ENCODE measurements at regions not wholly inside any gene's neighbourhood (a gene's known extent, or its start where the extent isn't known, plus 50 kb on each side); places are given as distances from the start of the nearest gene placed in this dataset.

GRCh38 chr11:131279654-131280384 is 90.6 kb upstream of the NTM start:
- TF ChIP-seq EZH2 (IDR thresholded peaks at IDR 0.05; ENCODE audit: borderline replicate concordance, low read length): no peak
- TF ChIP-seq CTCF (IDR thresholded peaks at IDR 0.05; ENCODE audit: low read length): no peak
- Histone ChIP-seq H3K27ac (ENCODE audit: low read depth, low read length, poor library complexity, severe bottlenecking) (no peak overlapping the region), H3K79me2 (ENCODE audit: insufficient read depth, low read length) (no peaks in the 10 kb centered on the region), H3K4me1 (ENCODE audit: insufficient read depth, low read length, severe bottlenecking) (no peaks in the 10 kb centered on the region), H3K9ac (ENCODE audit: low read length) (no peak overlapping the region), H4K20me1 (ENCODE audit: insufficient read depth, low read length) (no peaks in the 10 kb centered on the region), H3K4me3 (ENCODE audit: low read depth, low read length, poor library complexity, severe bottlenecking) (no peak overlapping the region), H3K9me2 (ENCODE audit: low read depth, low read length) (no peaks in the 10 kb centered on the region), H3K27me3 (ENCODE audit: insufficient read depth, low read length) (no peaks in the 10 kb centered on the region), H3K9me3 (ENCODE audit: low read length) (no peaks in the 10 kb centered on the region), H3K4me2 (ENCODE audit: low read length) (no peak overlapping the region), H3K36me3 (ENCODE audit: insufficient read depth, low read length) (no peaks in the 10 kb centered on the region), H2AFZ (ENCODE audit: low read length) (no peak overlapping the region), H3F3A (ENCODE audit: insufficient read depth, low read length) (no peaks in the 10 kb centered on the region)

GRCh38 chr11:131281316-131281715 is 89.1 kb upstream of the NTM start:
- H3K27me3 ChIP-seq (ENCODE audit: insufficient read depth, low read length): no peaks in the 10 kb centered on the region
- H3K27ac ChIP-seq (ENCODE audit: low read depth, low read length, poor library complexity, severe bottlenecking): no peak overlapping the region
- no peaks in the 10 kb centered on the region for H3K36me3 ChIP-seq (ENCODE audit: insufficient read depth, low read length)
- H3K79me2 ChIP-seq (ENCODE audit: insufficient read depth, low read length): no peaks in the 10 kb centered on the region
- H3K4me2 ChIP-seq (ENCODE audit: low read length): no peak overlapping the region
- H3K9me2 ChIP-seq (ENCODE audit: low read depth, low read length): no peaks in the 10 kb centered on the region
- H3K4me1 ChIP-seq (ENCODE audit: insufficient read depth, low read length, severe bottlenecking): no peaks in the 10 kb centered on the region
- H3F3A ChIP-seq (ENCODE audit: insufficient read depth, low read length): no peaks in the 10 kb centered on the region
- H2AFZ ChIP-seq (ENCODE audit: low read length): no peak overlapping the region
- no peak overlapping the region for H3K9ac ChIP-seq (ENCODE audit: low read length)
- H4K20me1 ChIP-seq (ENCODE audit: insufficient read depth, low read length): no peaks in the 10 kb centered on the region
- no peak overlapping the region for H3K4me3 ChIP-seq (ENCODE audit: low read depth, low read length, poor library complexity, severe bottlenecking)
- TF ChIP-seq EZH2 (IDR thresholded peaks at IDR 0.05; ENCODE audit: borderline replicate concordance, low read length): no peak
- TF ChIP-seq CTCF (IDR thresholded peaks at IDR 0.05; ENCODE audit: low read length): no peak
- H3K9me3 ChIP-seq (ENCODE audit: low read length): no peaks in the 10 kb centered on the region

GRCh38 chr11:131284041-131284440 is 86.4 kb upstream of the NTM start:
- no peak for TF ChIP-seq EZH2 (IDR thresholded peaks at IDR 0.05; ENCODE audit: borderline replicate concordance, low read length)
- TF ChIP-seq CTCF (IDR thresholded peaks at IDR 0.05; ENCODE audit: low read length): no peak

More at GRCh38 chr11:131284041-131284440, 86.4 kb upstream of the NTM start:
- Histone ChIP-seq H4K20me1 (ENCODE audit: insufficient read depth, low read length) (no peaks in the 10 kb centered on the region), H3K27me3 (ENCODE audit: insufficient read depth, low read length) (no peaks in the 10 kb centered on the region), H3K9me3 (ENCODE audit: low read length) (no peaks in the 10 kb centered on the region), H2AFZ (ENCODE audit: low read length) (no peak overlapping the region), H3K9me2 (ENCODE audit: low read depth, low read length) (no peaks in the 10 kb centered on the region), H3K79me2 (ENCODE audit: insufficient read depth, low read length) (no peaks in the 10 kb centered on the region), H3F3A (ENCODE audit: insufficient read depth, low read length) (no peaks in the 10 kb centered on the region), H3K36me3 (ENCODE audit: insufficient read depth, low read length) (no peaks in the 10 kb centered on the region), H3K4me3 (ENCODE audit: low read depth, low read length, poor library complexity, severe bottlenecking) (no peak overlapping the region), H3K27ac (ENCODE audit: low read depth, low read length, poor library complexity, severe bottlenecking) (no peak overlapping the region), H3K4me1 (ENCODE audit: insufficient read depth, low read length, severe bottlenecking) (no peaks in the 10 kb centered on the region), H3K9ac (ENCODE audit: low read length) (no peak overlapping the region), H3K4me2 (ENCODE audit: low read length) (no peak overlapping the region)

Data from OCI-LY1 (cell line).